RWPE1 (cell line): ENCODE measurements at regions not wholly inside any gene's neighbourhood (a gene's known extent, or its start where the extent isn't known, plus 50 kb on each side); places are given as distances from the start of the nearest gene placed in this dataset.

Experiments used
- CTCF ChIA-PET: fragments of 350-600 bp; sonication (Branson Sonifier 250); formaldehyde crosslinking; extraction: SDS; loops from one replicate; lab custom pipeline; 2021; lab: Yijun Ruan, JAX
- POLR2A ChIA-PET: fragments of 400-600 bp; formaldehyde crosslinking; extraction: SDS; loops from one replicate; lab custom pipeline; 2020; ENCODE audit warnings: antibody characterized with exemption; ENCODE audit not compliant: low non-redundant PET; lab: Yijun Ruan, JAX
- DNase-seq: peaks from one replicate; pipeline ENCODE4 v3.0.0; 2012; ENCODE audit warnings: low spot score
- H3K27ac ChIP-seq: fragments of 450-650 bp; 2 replicates; pipeline ENCODE4 v1.5.1; 2017
- CTCF ChIP-seq: fragments of 450-650 bp; conservative IDR thresholded peaks from 2 replicates; pipeline ENCODE4 v1.5.1; 2017; ENCODE audit warnings: low read depth, mild to moderate bottlenecking

- no peak for DNase-seq
- TF ChIP-seq CTCF: no peak
- CTCF ChIA-PET: no interaction called here
- no peak overlapping the region for H3K27ac ChIP-seq
- POLR2A ChIA-PET: no interaction called here
Observed at GRCh38 chr2:153551698-153552097, 73.1 kb upstream of the RPRM start.

GRCh38 chr2:153557211-153557610 is 78.6 kb upstream of the RPRM start:
- TF ChIP-seq CTCF: no peak
- ChIA-PET CTCF (no interaction called here), POLR2A (no interaction called here)
- H3K27ac ChIP-seq: no peak overlapping the region
- DNase-seq: no peak

GRCh38 chr2:153557714-153558113 is 79.2 kb upstream of the RPRM start:
- ChIA-PET POLR2A (no interaction called here), CTCF (no interaction called here)
- no peak overlapping the region for H3K27ac ChIP-seq
- DNase-seq: no peak
- TF ChIP-seq CTCF: no peak

GRCh38 chr2:153558247-153558646 is 79.7 kb upstream of the RPRM start:
- no peak for TF ChIP-seq CTCF
- POLR2A ChIA-PET: no interaction called here
- H3K27ac ChIP-seq: no peak overlapping the region
- no peak for DNase-seq
- CTCF ChIA-PET: no interaction called here

- TF ChIP-seq CTCF: no peak
- H3K27ac ChIP-seq: no peak overlapping the region
- ChIA-PET CTCF (no interaction called here), POLR2A (no interaction called here)
- no peak for DNase-seq
Observed at GRCh38 chr2:153567367-153567766, 88.8 kb upstream of the RPRM start.

- H3K27ac ChIP-seq: no peak overlapping the region
- POLR2A ChIA-PET: no interaction called here
- CTCF ChIA-PET: no interaction called here
- no peak for TF ChIP-seq CTCF
- DNase-seq: no peak
Observed at GRCh38 chr2:153568105-153568504, 89.5 kb upstream of the RPRM start.
